ENCODE measurements at regions not wholly inside any gene's neighbourhood (a gene's known extent, or its start where the extent isn't known, plus 50 kb on each side); places are given as distances from the start of the nearest gene placed in this dataset.

- peaks cover 6% of the 10 kb centered on the region for H3K9me3 Mint-ChIP-seq
- no peak overlapping the region for H3K4me3 Mint-ChIP-seq
- H3K27ac Mint-ChIP-seq: no peak overlapping the region
- no peaks in the 10 kb centered on the region for H3K36me3 Mint-ChIP-seq (ENCODE audit: low read depth)
- no peaks in the 10 kb centered on the region for H3K27me3 Mint-ChIP-seq (ENCODE audit: low read depth)
- H3K4me1 Mint-ChIP-seq (ENCODE audit: low read depth): no peaks in the 10 kb centered on the region
Measured at GRCh38 chr6:164917211-164917610, 392.2 kb downstream of the C6orf118 start.

DNA sequence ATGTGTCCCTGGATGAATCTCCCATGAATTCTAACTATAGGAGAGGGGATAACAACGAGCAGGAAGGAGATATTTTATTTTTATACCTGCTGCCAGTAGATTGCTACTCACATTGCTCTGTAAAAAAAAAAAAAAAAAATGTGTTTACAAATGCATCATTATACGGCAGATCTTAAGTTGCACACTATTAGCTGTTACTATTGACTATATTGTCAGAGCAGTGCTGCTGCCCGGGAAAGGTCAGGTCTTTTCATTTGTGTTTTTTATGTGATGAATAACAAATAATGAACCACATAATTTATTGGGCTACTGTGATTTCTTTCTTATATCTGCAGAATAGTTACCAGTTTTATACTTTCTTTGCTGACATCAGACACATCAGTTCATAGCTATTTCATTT, 393.3 kb downstream of the C6orf118 start:
- Mint-ChIP-seq H3K4me3 (no peak overlapping the region), H3K27me3 (ENCODE audit: low read depth) (no peaks in the 10 kb centered on the region), H3K4me1 (ENCODE audit: low read depth) (no peaks in the 10 kb centered on the region), H3K27ac (no peak overlapping the region), H3K9me3 (peaks cover 6% of the 10 kb centered on the region), H3K36me3 (ENCODE audit: low read depth) (no peaks in the 10 kb centered on the region)

DNA sequence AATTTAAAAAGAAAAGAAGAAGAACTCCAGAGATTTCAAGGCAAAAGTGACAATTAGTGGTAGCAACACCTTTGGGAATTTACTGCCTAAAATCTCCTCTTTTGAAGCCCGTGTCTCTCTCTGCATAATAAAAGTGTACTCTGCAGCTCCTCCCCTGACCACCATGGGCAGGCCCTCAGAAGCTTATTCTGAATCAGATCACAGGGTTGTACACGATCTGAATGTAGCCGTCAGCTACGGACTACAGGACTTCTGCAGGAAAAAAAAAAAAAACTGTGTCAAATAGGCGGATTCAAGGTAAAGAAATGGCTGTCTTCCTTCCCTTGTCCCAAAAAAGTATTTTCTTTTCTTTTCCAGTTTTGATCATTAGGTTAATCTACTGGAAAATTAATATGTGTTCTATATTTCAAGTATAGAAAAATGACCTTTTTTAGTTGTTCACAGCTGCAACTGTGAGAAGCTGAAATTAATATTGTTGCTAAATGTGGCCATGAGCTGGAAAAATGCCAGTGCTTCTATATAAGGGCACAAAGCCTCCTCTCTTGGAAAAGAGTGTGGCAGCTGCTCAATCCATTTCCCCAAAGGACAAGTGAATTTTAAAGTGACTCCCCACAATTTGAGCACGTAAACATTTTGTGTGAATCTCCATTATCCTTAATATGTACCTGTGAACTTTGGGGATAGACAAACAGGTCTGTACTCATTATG, 397.4 kb downstream of the C6orf118 start:
- H3K4me1 Mint-ChIP-seq (ENCODE audit: low read depth): no peaks in the 10 kb centered on the region
- H3K27me3 Mint-ChIP-seq (ENCODE audit: low read depth): no peaks in the 10 kb centered on the region
- no peaks in the 10 kb centered on the region for H3K9me3 Mint-ChIP-seq
- H3K4me3 Mint-ChIP-seq: no peak overlapping the region
- H3K36me3 Mint-ChIP-seq (ENCODE audit: low read depth): no peaks in the 10 kb centered on the region
- H3K27ac Mint-ChIP-seq: no peak overlapping the region

DNA sequence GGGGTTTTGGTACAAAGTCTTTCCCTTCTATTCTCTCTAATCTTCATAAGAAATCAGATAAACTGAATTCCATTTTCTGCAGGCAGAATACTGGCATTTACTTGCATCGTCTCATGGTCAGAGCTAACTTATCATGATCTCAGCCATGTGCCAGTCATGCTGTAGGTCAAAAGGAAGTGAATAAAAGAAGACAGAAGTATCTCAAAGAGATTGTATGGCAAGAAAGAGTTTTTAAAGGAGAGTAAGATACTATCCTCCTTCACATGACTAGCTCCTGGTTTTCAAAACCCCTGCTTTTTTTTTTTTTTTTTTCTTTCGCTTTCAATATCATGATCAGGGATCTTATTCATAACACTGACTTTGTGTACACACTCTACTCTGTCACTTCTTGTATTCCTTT, 398.3 kb downstream of the C6orf118 start:
- no peaks in the 10 kb centered on the region for H3K4me1 Mint-ChIP-seq (ENCODE audit: low read depth)
- H3K27ac Mint-ChIP-seq: no peak overlapping the region
- H3K27me3 Mint-ChIP-seq (ENCODE audit: low read depth): no peaks in the 10 kb centered on the region
- no peak overlapping the region for H3K4me3 Mint-ChIP-seq
- H3K36me3 Mint-ChIP-seq (ENCODE audit: low read depth): no peaks in the 10 kb centered on the region
- H3K9me3 Mint-ChIP-seq: no peaks in the 10 kb centered on the region

DNA sequence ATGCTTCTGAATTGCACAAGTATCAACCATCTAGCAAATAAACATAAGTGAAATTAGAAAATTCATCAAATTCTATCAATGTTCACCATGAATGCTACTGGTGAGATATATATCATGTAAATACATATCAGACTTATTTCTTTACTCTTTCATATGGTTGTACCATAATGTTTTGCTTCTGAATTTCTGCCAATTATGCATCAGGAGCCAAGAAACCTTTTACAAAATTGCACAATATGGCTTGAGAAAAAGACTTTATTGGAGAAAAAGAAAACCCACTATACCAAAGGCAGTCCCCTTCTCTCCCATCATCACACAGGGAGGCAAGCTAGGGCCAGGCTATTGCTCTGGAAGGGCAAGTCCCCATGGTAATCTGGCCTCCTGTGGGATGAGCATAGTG, 402.6 kb downstream of the C6orf118 start:
- H3K4me1 Mint-ChIP-seq (ENCODE audit: low read depth): no peaks in the 10 kb centered on the region
- no peaks in the 10 kb centered on the region for H3K36me3 Mint-ChIP-seq (ENCODE audit: low read depth)
- H3K27me3 Mint-ChIP-seq (ENCODE audit: low read depth): no peaks in the 10 kb centered on the region
- H3K4me3 Mint-ChIP-seq: no peak overlapping the region
- no peaks in the 10 kb centered on the region for H3K9me3 Mint-ChIP-seq
- no peak overlapping the region for H3K27ac Mint-ChIP-seq

- no peak overlapping the region for H3K27ac Mint-ChIP-seq
- no peaks in the 10 kb centered on the region for H3K36me3 Mint-ChIP-seq (ENCODE audit: low read depth)
- no peaks in the 10 kb centered on the region for H3K4me1 Mint-ChIP-seq (ENCODE audit: low read depth)
- H3K4me3 Mint-ChIP-seq: no peak overlapping the region
- H3K27me3 Mint-ChIP-seq (ENCODE audit: low read depth): no peaks in the 10 kb centered on the region
- no peaks in the 10 kb centered on the region for H3K9me3 Mint-ChIP-seq
Measured at GRCh38 chr6:164905311-164905710, 404.1 kb downstream of the C6orf118 start.

GRCh38 chr6:164898412-164898811, 411.0 kb downstream of the C6orf118 start:
- no peak overlapping the region for H3K4me3 Mint-ChIP-seq
- H3K27ac Mint-ChIP-seq: no peak overlapping the region
- peaks cover 29% of the 10 kb centered on the region for H3K9me3 Mint-ChIP-seq
- H3K27me3 Mint-ChIP-seq (ENCODE audit: low read depth): no peaks in the 10 kb centered on the region
- no peaks in the 10 kb centered on the region for H3K4me1 Mint-ChIP-seq (ENCODE audit: low read depth)
- no peaks in the 10 kb centered on the region for H3K36me3 Mint-ChIP-seq (ENCODE audit: low read depth)

DNA sequence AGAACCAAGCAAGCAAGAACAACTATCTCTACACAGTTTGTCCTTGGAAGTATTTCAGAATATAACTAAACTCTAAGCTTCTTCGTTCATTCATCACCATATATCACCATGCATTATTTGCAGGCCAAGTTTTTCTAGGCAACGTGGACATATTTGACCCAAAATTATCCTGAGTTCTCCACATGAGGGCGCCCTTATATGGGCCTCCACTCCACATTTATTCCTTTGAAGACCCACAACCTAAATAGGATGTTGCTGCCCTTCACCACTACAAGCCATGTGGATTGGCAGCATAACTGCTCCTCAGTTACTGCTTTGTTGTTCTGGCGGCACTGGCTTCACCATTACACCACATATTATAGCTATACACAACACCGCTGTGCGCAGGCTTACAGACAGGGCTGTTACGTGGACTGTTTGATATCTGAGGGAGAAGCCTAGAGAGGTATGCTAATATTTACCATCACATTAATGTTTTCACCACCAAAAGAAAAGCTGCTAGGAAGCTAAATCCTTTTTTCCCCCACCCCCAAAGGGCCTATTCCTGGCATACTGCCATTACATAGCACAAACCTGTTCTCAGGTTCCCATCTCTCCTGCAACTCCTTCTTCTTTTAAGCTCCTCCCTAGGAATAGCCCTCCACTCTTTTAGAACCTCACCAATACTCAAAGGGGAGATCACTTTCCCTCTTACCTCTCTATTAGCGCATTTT, 411.7 kb downstream of the C6orf118 start:
- Mint-ChIP-seq H3K27ac (no peak overlapping the region), H3K36me3 (ENCODE audit: low read depth) (no peaks in the 10 kb centered on the region), H3K4me3 (no peak overlapping the region), H3K9me3 (peaks cover 29% of the 10 kb centered on the region), H3K27me3 (ENCODE audit: low read depth) (no peaks in the 10 kb centered on the region), H3K4me1 (ENCODE audit: low read depth) (no peaks in the 10 kb centered on the region)

DNA sequence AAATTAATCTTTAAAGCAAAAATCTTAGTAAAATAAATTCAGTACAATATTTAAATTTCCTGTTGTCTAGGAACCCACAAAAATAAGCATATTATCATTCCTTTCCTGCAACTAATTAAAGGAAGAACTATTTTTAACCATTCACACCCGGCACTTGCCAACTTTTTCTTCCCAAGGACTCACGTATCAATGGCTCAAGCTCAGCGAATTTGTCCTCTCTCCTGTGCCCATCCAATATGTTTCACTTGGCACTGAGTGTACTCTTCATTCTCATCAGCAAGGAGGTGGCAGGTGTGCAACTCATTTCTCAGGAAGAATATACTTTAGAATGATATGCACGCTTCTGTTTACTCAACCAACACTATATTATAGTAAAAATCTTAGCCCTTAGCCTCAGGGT, 419.4 kb downstream of the C6orf118 start:
- Mint-ChIP-seq H3K27ac (no peak overlapping the region), H3K4me1 (ENCODE audit: low read depth) (no peaks in the 10 kb centered on the region), H3K9me3 (peaks cover 13% of the 10 kb centered on the region), H3K27me3 (ENCODE audit: low read depth) (no peaks in the 10 kb centered on the region), H3K36me3 (ENCODE audit: low read depth) (no peaks in the 10 kb centered on the region), H3K4me3 (no peak overlapping the region)

- Mint-ChIP-seq H3K9me3 (peaks cover 4% of the 10 kb centered on the region), H3K4me1 (ENCODE audit: low read depth) (no peaks in the 10 kb centered on the region), H3K27me3 (ENCODE audit: low read depth) (no peaks in the 10 kb centered on the region), H3K27ac (no peak overlapping the region), H3K36me3 (ENCODE audit: low read depth) (no peaks in the 10 kb centered on the region), H3K4me3 (no peak overlapping the region)
Measured at GRCh38 chr6:164887660-164888059, 421.7 kb downstream of the C6orf118 start.

DNA sequence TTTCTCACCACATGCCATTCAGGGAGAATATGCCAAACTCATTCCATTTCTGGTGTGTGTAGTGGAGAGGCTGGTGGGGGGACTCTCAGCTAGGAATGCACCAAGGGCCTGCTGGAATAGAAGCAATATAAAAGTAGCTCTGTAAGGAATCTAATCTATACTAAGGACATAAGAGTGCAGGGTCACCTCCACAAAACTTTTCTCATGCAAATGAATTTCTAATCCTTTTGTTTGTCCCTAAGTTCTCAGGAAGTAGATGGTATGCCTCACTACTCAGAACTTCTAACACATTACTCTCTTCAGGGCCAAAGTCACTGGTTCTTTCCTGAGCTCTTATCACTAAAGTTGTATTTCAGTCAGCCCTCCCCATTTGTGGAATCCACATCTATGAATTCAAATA, 427.2 kb downstream of the C6orf118 start:
- no peak overlapping the region for H3K27ac Mint-ChIP-seq
- no peak overlapping the region for H3K4me3 Mint-ChIP-seq
- H3K27me3 Mint-ChIP-seq (ENCODE audit: low read depth): no peaks in the 10 kb centered on the region
- no peaks in the 10 kb centered on the region for H3K4me1 Mint-ChIP-seq (ENCODE audit: low read depth)
- peaks cover 9% of the 10 kb centered on the region for H3K9me3 Mint-ChIP-seq
- no peaks in the 10 kb centered on the region for H3K36me3 Mint-ChIP-seq (ENCODE audit: low read depth)

- no peaks in the 10 kb centered on the region for H3K4me1 Mint-ChIP-seq (ENCODE audit: low read depth)
- H3K27me3 Mint-ChIP-seq (ENCODE audit: low read depth): no peaks in the 10 kb centered on the region
- H3K36me3 Mint-ChIP-seq (ENCODE audit: low read depth): no peaks in the 10 kb centered on the region
- no peak overlapping the region for H3K27ac Mint-ChIP-seq
- H3K4me3 Mint-ChIP-seq: no peak overlapping the region
- peaks cover 4% of the 10 kb centered on the region for H3K9me3 Mint-ChIP-seq
Measured at GRCh38 chr6:164871783-164872182, 437.6 kb downstream of the C6orf118 start.

- Mint-ChIP-seq H3K9me3 (peaks cover 15% of the 10 kb centered on the region), H3K27me3 (ENCODE audit: low read depth) (no peaks in the 10 kb centered on the region), H3K27ac (no peak overlapping the region), H3K4me3 (no peak overlapping the region), H3K4me1 (ENCODE audit: low read depth) (no peaks in the 10 kb centered on the region), H3K36me3 (ENCODE audit: low read depth) (no peaks in the 10 kb centered on the region)
Measured at GRCh38 chr6:164870164-164870563, 439.2 kb downstream of the C6orf118 start.

- peaks cover 20% of the 10 kb centered on the region for H3K9me3 Mint-ChIP-seq
- no peaks in the 10 kb centered on the region for H3K36me3 Mint-ChIP-seq (ENCODE audit: low read depth)
- no peaks in the 10 kb centered on the region for H3K27me3 Mint-ChIP-seq (ENCODE audit: low read depth)
- H3K4me3 Mint-ChIP-seq: no peak overlapping the region
- H3K4me1 Mint-ChIP-seq (ENCODE audit: low read depth): no peaks in the 10 kb centered on the region
- H3K27ac Mint-ChIP-seq: no peak overlapping the region
Measured at GRCh38 chr6:164861967-164862366, 447.4 kb downstream of the C6orf118 start.

DNA sequence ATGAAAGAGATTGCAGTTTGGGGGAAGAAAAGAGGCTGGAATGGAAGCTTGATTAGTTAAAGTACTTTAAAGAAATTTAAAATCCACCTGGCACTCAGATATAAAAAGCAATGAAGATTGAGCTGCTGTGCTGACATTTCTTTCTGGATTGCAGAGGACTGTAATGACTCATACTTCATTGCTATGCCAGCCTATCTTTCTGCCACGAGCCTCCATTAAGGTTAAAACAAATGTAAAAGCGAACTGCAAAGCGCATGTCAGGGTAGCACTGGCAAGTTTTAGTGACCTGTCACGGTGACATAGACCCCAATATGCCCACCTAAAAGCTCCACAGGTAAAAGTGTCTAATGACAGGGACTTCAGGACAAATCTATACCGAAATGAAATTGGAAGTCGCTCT, 449.6 kb downstream of the C6orf118 start:
- Mint-ChIP-seq H3K9me3 (peaks cover 10% of the 10 kb centered on the region), H3K27ac (no peak overlapping the region), H3K27me3 (ENCODE audit: low read depth) (no peaks in the 10 kb centered on the region), H3K4me1 (ENCODE audit: low read depth) (no peaks in the 10 kb centered on the region), H3K4me3 (no peak overlapping the region), H3K36me3 (ENCODE audit: low read depth) (no peaks in the 10 kb centered on the region)

Data from T-helper 1 cell treated with Interleukin-12 subunit alpha and Interleukin-12 subunit beta and Interleukin-4 antibody, amounts not matched to agents 30 μg/mL and 1 μg/mL, for 36 hours (primary cell).